GM18502 (cell line): ENCODE measurements at regions not wholly inside any gene's neighbourhood (a gene's known extent, or its start where the extent isn't known, plus 50 kb on each side); places are given as distances from the start of the nearest gene placed in this dataset.
"Not testable (repeated sequence)": the region's sequence is repeated elsewhere in the genome, so short reads cannot be mapped to it uniquely, and the experiment has no call there.

Experiments
- ATAC-seq: cut with Tn5 transposase; IDR thresholded peaks from one replicate; pipeline ENCODE4 v1.9.1; 2021; ENCODE audit warnings: mild to moderate bottlenecking; ENCODE audit not compliant: unreplicated experiment, poor library complexity

- ATAC-seq, result no peak
Measured at GRCh38 chr3:177711637-177712036, 514.4 kb upstream of the TBL1XR1 start.

- no peak for ATAC-seq
Measured at GRCh38 chr3:177713928-177714900, 516.9 kb upstream of the TBL1XR1 start.

- no peak for ATAC-seq
Measured at GRCh38 chr3:177714945-177715344, 517.7 kb upstream of the TBL1XR1 start.

GRCh38 chr3:177715980-177716379 is 518.7 kb upstream of the TBL1XR1 start:
- ATAC-seq, result no peak

- not testable (repeated sequence) for ATAC-seq
Measured at GRCh38 chr3:177720927-177721326, 523.6 kb upstream of the TBL1XR1 start.

- ATAC-seq, result no peak
Measured at GRCh38 chr3:177721864-177722785, 524.8 kb upstream of the TBL1XR1 start.

GRCh38 chr3:177724020-177724638 is 526.8 kb upstream of the TBL1XR1 start:
- no peak for ATAC-seq

GRCh38 chr3:177725165-177725564 is 527.9 kb upstream of the TBL1XR1 start:
- ATAC-seq, result no peak

- no peak for ATAC-seq
Measured at GRCh38 chr3:177726807-177727206, 529.5 kb upstream of the TBL1XR1 start.

- ATAC-seq, result no peak
Measured at GRCh38 chr3:177729956-177730681, 532.8 kb upstream of the TBL1XR1 start.

GRCh38 chr3:177730814-177731213 is 533.5 kb upstream of the TBL1XR1 start:
- no peak for ATAC-seq

GRCh38 chr3:177731644-177732268 is 534.5 kb upstream of the TBL1XR1 start:
- ATAC-seq, result no peak

- no peak for ATAC-seq
Measured at GRCh38 chr3:177733233-177733632, 536.0 kb upstream of the TBL1XR1 start.

GRCh38 chr3:177733936-177734335 is 536.7 kb upstream of the TBL1XR1 start:
- ATAC-seq, result no peak

GRCh38 chr3:177735431-177735830 is 538.1 kb upstream of the TBL1XR1 start:
- ATAC-seq, result no peak

- ATAC-seq, result no peak
Measured at GRCh38 chr3:177739461-177739860, 542.2 kb upstream of the TBL1XR1 start.

GRCh38 chr3:177740254-177740653 is 543.0 kb upstream of the TBL1XR1 start:
- ATAC-seq, result no peak

- peak; percentile 80 for ATAC-seq
Measured at GRCh38 chr3:177742273-177742672, 545.0 kb upstream of the TBL1XR1 start.

- no peak for ATAC-seq
Measured at GRCh38 chr3:177743173-177743890, 546.0 kb upstream of the TBL1XR1 start.
